ENCODE measurements at regions not wholly inside any gene's neighbourhood (a gene's known extent, or its start where the extent isn't known, plus 50 kb on each side); places are given as distances from the start of the nearest gene placed in this dataset.

GRCh38 chr3:67866571-67866970, 212.2 kb upstream of the SUCLG2 start:
- Histone ChIP-seq H3K36me3 (ENCODE audit: control insufficient read depth, insufficient read depth, low read length) (no peaks in the 10 kb centered on the region), H3K4me1 (ENCODE audit: control insufficient read depth, insufficient read depth, low read length, poor library complexity, severe bottlenecking) (no peaks in the 10 kb centered on the region), H3K4me3 (ENCODE audit: extremely low read depth, insufficient read depth, low read length, poor library complexity, severe bottlenecking) (no peak overlapping the region), H3K27ac (ENCODE audit: low read depth, low read length, severe bottlenecking) (no peak overlapping the region), H3K9me3 (ENCODE audit: control insufficient read depth, low read length) (no peaks in the 10 kb centered on the region)
- 77% methylated on average over 2 of the region's 6 CpGs; no CpG with 5 or more reads in 1 of the 2 experiments for WGBS, 2 experiments (ENCODE audit: insufficient coverage in 2 of 2)

- Histone ChIP-seq H3K4me1 (ENCODE audit: control insufficient read depth, insufficient read depth, low read length, poor library complexity, severe bottlenecking) (no peaks in the 10 kb centered on the region), H3K9me3 (ENCODE audit: control insufficient read depth, low read length) (no peaks in the 10 kb centered on the region), H3K36me3 (ENCODE audit: control insufficient read depth, insufficient read depth, low read length) (no peaks in the 10 kb centered on the region), H3K27ac (ENCODE audit: low read depth, low read length, severe bottlenecking) (no peak overlapping the region), H3K4me3 (ENCODE audit: extremely low read depth, insufficient read depth, low read length, poor library complexity, severe bottlenecking) (no peak overlapping the region)
- 53 to 67% methylated on average over 2 of the region's 2 CpGs for WGBS, 2 experiments (ENCODE audit: insufficient coverage in 2 of 2)
Measured at GRCh38 chr3:67864587-67865183, 210.3 kb upstream of the SUCLG2 start.

GRCh38 chr3:67863869-67864268, 209.5 kb upstream of the SUCLG2 start:
- H3K36me3 ChIP-seq (ENCODE audit: control insufficient read depth, insufficient read depth, low read length), result no peaks in the 10 kb centered on the region
- no peak overlapping the region for H3K4me3 ChIP-seq (ENCODE audit: extremely low read depth, insufficient read depth, low read length, poor library complexity, severe bottlenecking)
- 51 to 53% methylated on average over 2 to 4 of the region's 4 CpGs for WGBS, 2 experiments (ENCODE audit: insufficient coverage in 2 of 2)
- no peak overlapping the region for H3K27ac ChIP-seq (ENCODE audit: low read depth, low read length, severe bottlenecking)
- H3K9me3 ChIP-seq (ENCODE audit: control insufficient read depth, low read length), result no peaks in the 10 kb centered on the region
- no peaks in the 10 kb centered on the region for H3K4me1 ChIP-seq (ENCODE audit: control insufficient read depth, insufficient read depth, low read length, poor library complexity, severe bottlenecking)

GRCh38 chr3:67860429-67860828, 206.0 kb upstream of the SUCLG2 start:
- Histone ChIP-seq H3K4me1 (ENCODE audit: control insufficient read depth, insufficient read depth, low read length, poor library complexity, severe bottlenecking) (no peaks in the 10 kb centered on the region), H3K9me3 (ENCODE audit: control insufficient read depth, low read length) (no peaks in the 10 kb centered on the region), H3K36me3 (ENCODE audit: control insufficient read depth, insufficient read depth, low read length) (no peaks in the 10 kb centered on the region), H3K27ac (ENCODE audit: low read depth, low read length, severe bottlenecking) (no peak overlapping the region), H3K4me3 (ENCODE audit: extremely low read depth, insufficient read depth, low read length, poor library complexity, severe bottlenecking) (no peak overlapping the region)
- 89 to 93% methylated on average over 2 to 3 of the region's 3 CpGs for WGBS, 2 experiments (ENCODE audit: insufficient coverage in 2 of 2)

GRCh38 chr3:67858492-67858891, 204.1 kb upstream of the SUCLG2 start:
- Histone ChIP-seq H3K4me3 (ENCODE audit: extremely low read depth, insufficient read depth, low read length, poor library complexity, severe bottlenecking) (no peak overlapping the region), H3K4me1 (ENCODE audit: control insufficient read depth, insufficient read depth, low read length, poor library complexity, severe bottlenecking) (no peaks in the 10 kb centered on the region), H3K36me3 (ENCODE audit: control insufficient read depth, insufficient read depth, low read length) (no peaks in the 10 kb centered on the region), H3K9me3 (ENCODE audit: control insufficient read depth, low read length) (no peaks in the 10 kb centered on the region), H3K27ac (ENCODE audit: low read depth, low read length, severe bottlenecking) (no peak overlapping the region)

- 86 to 87% methylated on average over 5 to 6 of the region's 7 CpGs for WGBS, 2 experiments (ENCODE audit: insufficient coverage in 2 of 2)
- Histone ChIP-seq H3K9me3 (ENCODE audit: control insufficient read depth, low read length) (no peaks in the 10 kb centered on the region), H3K4me3 (ENCODE audit: extremely low read depth, insufficient read depth, low read length, poor library complexity, severe bottlenecking) (no peak overlapping the region), H3K27ac (ENCODE audit: low read depth, low read length, severe bottlenecking) (no peak overlapping the region), H3K36me3 (ENCODE audit: control insufficient read depth, insufficient read depth, low read length) (no peaks in the 10 kb centered on the region), H3K4me1 (ENCODE audit: control insufficient read depth, insufficient read depth, low read length, poor library complexity, severe bottlenecking) (no peaks in the 10 kb centered on the region)
Measured at GRCh38 chr3:67856718-67857117, 202.3 kb upstream of the SUCLG2 start.

GRCh38 chr3:67854663-67855062, 200.3 kb upstream of the SUCLG2 start:
- WGBS, 2 experiments (ENCODE audit: insufficient coverage in 2 of 2), result no CpG with 5 or more reads among the region's 1 CpG
- H3K4me3 ChIP-seq (ENCODE audit: extremely low read depth, insufficient read depth, low read length, poor library complexity, severe bottlenecking), result no peak overlapping the region
- H3K36me3 ChIP-seq (ENCODE audit: control insufficient read depth, insufficient read depth, low read length), result no peaks in the 10 kb centered on the region
- no peaks in the 10 kb centered on the region for H3K4me1 ChIP-seq (ENCODE audit: control insufficient read depth, insufficient read depth, low read length, poor library complexity, severe bottlenecking)
- no peaks in the 10 kb centered on the region for H3K9me3 ChIP-seq (ENCODE audit: control insufficient read depth, low read length)
- H3K27ac ChIP-seq (ENCODE audit: low read depth, low read length, severe bottlenecking), result no peak overlapping the region

- H3K9me3 ChIP-seq (ENCODE audit: control insufficient read depth, low read length), result no peaks in the 10 kb centered on the region
- WGBS, 2 experiments (ENCODE audit: insufficient coverage in 2 of 2), result 100% methylated on average over 1 of the region's 2 CpGs; no CpG with 5 or more reads in 1 of the 2 experiments
- no peaks in the 10 kb centered on the region for H3K36me3 ChIP-seq (ENCODE audit: control insufficient read depth, insufficient read depth, low read length)
- H3K4me1 ChIP-seq (ENCODE audit: control insufficient read depth, insufficient read depth, low read length, poor library complexity, severe bottlenecking), result no peaks in the 10 kb centered on the region
- no peak overlapping the region for H3K4me3 ChIP-seq (ENCODE audit: extremely low read depth, insufficient read depth, low read length, poor library complexity, severe bottlenecking)
- H3K27ac ChIP-seq (ENCODE audit: low read depth, low read length, severe bottlenecking), result no peak overlapping the region
Measured at GRCh38 chr3:67853520-67853919, 199.1 kb upstream of the SUCLG2 start.

- Histone ChIP-seq H3K36me3 (ENCODE audit: control insufficient read depth, insufficient read depth, low read length) (no peaks in the 10 kb centered on the region), H3K4me3 (ENCODE audit: extremely low read depth, insufficient read depth, low read length, poor library complexity, severe bottlenecking) (no peak overlapping the region), H3K9me3 (ENCODE audit: control insufficient read depth, low read length) (no peaks in the 10 kb centered on the region), H3K4me1 (ENCODE audit: control insufficient read depth, insufficient read depth, low read length, poor library complexity, severe bottlenecking) (no peaks in the 10 kb centered on the region), H3K27ac (ENCODE audit: low read depth, low read length, severe bottlenecking) (no peak overlapping the region)
- WGBS, 2 experiments (ENCODE audit: insufficient coverage in 2 of 2), result 80% methylated on average over 1 of the region's 3 CpGs; no CpG with 5 or more reads in 1 of the 2 experiments
Measured at GRCh38 chr3:67848299-67848698, 193.9 kb upstream of the SUCLG2 start.

- Histone ChIP-seq H3K4me1 (ENCODE audit: control insufficient read depth, insufficient read depth, low read length, poor library complexity, severe bottlenecking) (no peaks in the 10 kb centered on the region), H3K36me3 (ENCODE audit: control insufficient read depth, insufficient read depth, low read length) (no peaks in the 10 kb centered on the region), H3K4me3 (ENCODE audit: extremely low read depth, insufficient read depth, low read length, poor library complexity, severe bottlenecking) (no peak overlapping the region), H3K9me3 (ENCODE audit: control insufficient read depth, low read length) (no peaks in the 10 kb centered on the region), H3K27ac (ENCODE audit: low read depth, low read length, severe bottlenecking) (no peak overlapping the region)
Measured at GRCh38 chr3:67846166-67846565, 191.8 kb upstream of the SUCLG2 start.

GRCh38 chr3:67832817-67833216, 178.4 kb upstream of the SUCLG2 start:
- Histone ChIP-seq H3K36me3 (ENCODE audit: control insufficient read depth, insufficient read depth, low read length) (no peaks in the 10 kb centered on the region), H3K4me1 (ENCODE audit: control insufficient read depth, insufficient read depth, low read length, poor library complexity, severe bottlenecking) (no peaks in the 10 kb centered on the region), H3K4me3 (ENCODE audit: extremely low read depth, insufficient read depth, low read length, poor library complexity, severe bottlenecking) (no peak overlapping the region), H3K9me3 (ENCODE audit: control insufficient read depth, low read length) (no peaks in the 10 kb centered on the region), H3K27ac (ENCODE audit: low read depth, low read length, severe bottlenecking) (no peak overlapping the region)
- WGBS, 2 experiments (ENCODE audit: insufficient coverage in 2 of 2), result 100% methylated on average over 1 of the region's 1 CpG; no CpG with 5 or more reads in 1 of the 2 experiments
